GM12878 (cell line): ENCODE measurements at regions not wholly inside any gene's neighbourhood (a gene's known extent, or its start where the extent isn't known, plus 50 kb on each side); places are given as distances from the start of the nearest gene placed in this dataset.

Experiments
- ATAC-seq: fragments of 200-7000 bp; cut with Tn5 transposase; 3 replicates; pipeline ENCODE4 v1.9.1; 2020; ENCODE audit warnings: mild to moderate bottlenecking, moderate library complexity
- BruUV-seq: library from RNA; stranded (reverse); fragments of 400-500 nt; replicated peaks from 2 replicates; lab custom pipeline; 2021; lab: Mats Ljungman, UMichigan
- CTCF ChIA-PET: fragments of 300-600 bp; sonication (Branson Sonifier 250); formaldehyde crosslinking; extraction: SDS; loops from one replicate; lab custom pipeline; 2021; ENCODE audit warnings: inconsistent platforms; lab: Yijun Ruan, JAX
- POLR2A ChIA-PET: fragments of 350-600 bp; formaldehyde crosslinking; extraction: SDS; loops from one replicate; lab custom pipeline; 2021; ENCODE audit warnings: inconsistent platforms; lab: Charles Lee
- RAD21 ChIA-PET: fragments of 300-600 bp; sonication (Branson Sonifier 250); formaldehyde crosslinking; loops from one replicate; lab custom pipeline; 2023; ENCODE audit warnings: antibody characterized with exemption; ENCODE audit not compliant: unreplicated experiment; lab: Charles Lee
- SMC1A ChIA-PET: fragments of 300-600 bp; sonication (Branson Sonifier 250); formaldehyde crosslinking; loops from one replicate; lab custom pipeline; 2023; ENCODE audit not compliant: unreplicated experiment, uncharacterized antibody; lab: Charles Lee
- DNase-seq: peaks from one replicate; pipeline ENCODE4 v3.0.0-alpha.2; 2011; ENCODE audit warnings: low read depth, low spot score
- FAIRE-seq: peaks from 3 replicates; lab custom pipeline; 2011; peaks lifted over from hg19 to GRCh38; lab: Jason Lieb, UNC
- H2AFZ ChIP-seq: 2 replicates; pipeline ENCODE4 v1.6.0; 2011; ENCODE audit warnings: low read depth, low read length, control low read depth; ENCODE audit not compliant: control insufficient read depth
- H3K27ac ChIP-seq: 2 replicates; pipeline ENCODE4 v1.5.1; 2011; ENCODE audit warnings: control low read depth; ENCODE audit not compliant: control insufficient read depth, insufficient read depth
- H3K27me3 ChIP-seq, 2 experiments: replicated peaks in 1 of 2; 2 replicates each; pipeline versions ENCODE4 v1.6.0 to v1.6.1; 2011; ENCODE audit warnings: low read length in 1 of 2; ENCODE audit not compliant: control insufficient read depth in 2 of 2, insufficient read depth in 2 of 2
- H3K36me3 ChIP-seq, 2 experiments: 2 replicates each; pipeline ENCODE4 v1.5.1; 2011; ENCODE audit warnings: low read length in 1 of 2; ENCODE audit not compliant: control insufficient read depth in 2 of 2, insufficient read depth in 2 of 2
- H3K4me1 ChIP-seq: 2 replicates; pipeline ENCODE4 v1.6.1; 2011; ENCODE audit warnings: mild to moderate bottlenecking, low read length, moderate library complexity, mixed read lengths; ENCODE audit not compliant: control insufficient read depth, insufficient read depth
- H3K4me2 ChIP-seq: 2 replicates; pipeline ENCODE4 v1.6.0; 2011; ENCODE audit warnings: control low read depth; ENCODE audit not compliant: control insufficient read depth, insufficient read depth
- H3K4me3 ChIP-seq: fragments of 200-600 bp; sonication (generic); 2 replicates; pipeline ENCODE4 v1.5.1; 2016
- H3K79me2 ChIP-seq: 2 replicates; pipeline ENCODE4 v1.6.0; 2011; ENCODE audit warnings: low read length; ENCODE audit not compliant: control insufficient read depth, insufficient read depth
- H3K9ac ChIP-seq: 2 replicates; pipeline ENCODE4 v1.8.0; 2011; ENCODE audit warnings: low read length, control low read depth, mixed read lengths; ENCODE audit not compliant: control insufficient read depth, insufficient read depth
- H3K9me3 ChIP-seq: replicated peaks from 3 replicates; pipeline ENCODE4 v1.5.1; 2011; ENCODE audit warnings: mild to moderate bottlenecking, low read length; ENCODE audit not compliant: control insufficient read depth, insufficient read depth
- H4K20me1 ChIP-seq: 2 replicates; pipeline ENCODE4 v1.6.0; 2011; ENCODE audit not compliant: control insufficient read depth, insufficient read depth
- CEBPB ChIP-seq, 2 experiments: fragments of 150-350 bp in 1 of 2; IDR thresholded peaks; 2 replicates each; pipeline ENCODE4 v1.6.1; 2012 to 2014; ENCODE audit warnings: low read depth in 2 of 2, low read length in 2 of 2, borderline replicate concordance in 1 of 2, inconsistent platforms in 1 of 2
- HCFC1 ChIP-seq: fragments of 150-350 bp; IDR thresholded peaks from 2 replicates; pipeline ENCODE4 v1.6.1; 2014; ENCODE audit warnings: low read length
- MEF2B ChIP-seq: fragments of 450-650 bp; IDR thresholded peaks from 2 replicates; pipeline ENCODE4 v1.6.1; 2018; ENCODE audit warnings: mild to moderate bottlenecking, moderate library complexity; ENCODE audit not compliant: partially characterized antibody, poor library complexity, severe bottlenecking
- RAD21 ChIP-seq: IDR thresholded peaks from 2 replicates; pipeline ENCODE4 v1.6.1; 2011; ENCODE audit warnings: mild to moderate bottlenecking, low read depth, low read length, moderate library complexity; ENCODE audit not compliant: insufficient read depth
- RAD51 ChIP-seq: fragments of 450-650 bp; IDR thresholded peaks from 2 replicates; pipeline ENCODE4 v1.6.1; 2016; ENCODE audit warnings: moderate library complexity, mild to moderate bottlenecking, inconsistent platforms
- TCF3 ChIP-seq: IDR thresholded peaks from 2 replicates; pipeline ENCODE4 v1.6.1; 2012; ENCODE audit warnings: low read depth, mild to moderate bottlenecking, low read length, borderline replicate concordance; ENCODE audit not compliant: insufficient read depth
- YBX1 ChIP-seq: fragments of 450-650 bp; IDR thresholded peaks from 2 replicates; pipeline ENCODE4 v1.6.1; 2016; ENCODE audit warnings: antibody characterized with exemption
- YY1 ChIP-seq: IDR thresholded peaks from 2 replicates; pipeline ENCODE4 v1.6.1; 2011; ENCODE audit warnings: low read depth, mild to moderate bottlenecking, low read length
- ZNF24 ChIP-seq: fragments of 450-650 bp; IDR thresholded peaks from 2 replicates; pipeline ENCODE4 v1.6.1; 2017; ENCODE audit warnings: antibody characterized with exemption, mild to moderate bottlenecking
- ZNF622 ChIP-seq: fragments of 450-650 bp; IDR thresholded peaks from 2 replicates; pipeline ENCODE4 v1.6.1; 2017; ENCODE audit warnings: mild to moderate bottlenecking, inconsistent platforms
- ZZZ3 ChIP-seq: IDR thresholded peaks from 2 replicates; pipeline ENCODE4 v1.6.1; 2011; ENCODE audit warnings: low read depth; ENCODE audit not compliant: control insufficient read depth, insufficient read length
- WGBS: methylation state at CpG from one replicate; pipeline ENCODE4 v1.1.6; 2016; ENCODE audit warnings: low lambda C conversion rate; ENCODE audit not compliant: insufficient replicate concordance, insufficient coverage; ENCODE audit errors: missing lambda C conversion rate; 5-methylcytosine and 5-hydroxymethylcytosine counted together
- in situ Hi-C: fragments of 300-500 bp; cut with MboI; formaldehyde crosslinking; loops from 9 replicates; pipeline ENCODE4 v1.14.3; 2018; ENCODE audit warnings: mixed read lengths
- intact Hi-C: fragments of 100-400 bp; cut with micrococcal nuclease; formaldehyde crosslinking; loops from one replicate; pipeline ENCODE4 v1.14.2; 2022; ENCODE audit not compliant: unreplicated experiment
- TF ChIP-seq, protein P1 (sequence below): IDR thresholded peaks from 2 replicates; pipeline ENCODE4 v1.6.1; 2012; ENCODE audit warnings: mild to moderate bottlenecking, low read depth, low read length
- TF ChIP-seq, protein P2 (sequence below): fragments of 450-650 bp; formaldehyde crosslinking; IDR thresholded peaks from 2 replicates; pipeline ENCODE4 v1.4.0; 2022; ENCODE audit warnings: mild to moderate bottlenecking, moderate library complexity
- TF ChIP-seq, protein P3 (sequence below): fragments of 450-650 bp; IDR thresholded peaks from 2 replicates; pipeline ENCODE4 v1.6.1; 2016; ENCODE audit warnings: mild to moderate bottlenecking, moderate library complexity, borderline replicate concordance

DNA sequence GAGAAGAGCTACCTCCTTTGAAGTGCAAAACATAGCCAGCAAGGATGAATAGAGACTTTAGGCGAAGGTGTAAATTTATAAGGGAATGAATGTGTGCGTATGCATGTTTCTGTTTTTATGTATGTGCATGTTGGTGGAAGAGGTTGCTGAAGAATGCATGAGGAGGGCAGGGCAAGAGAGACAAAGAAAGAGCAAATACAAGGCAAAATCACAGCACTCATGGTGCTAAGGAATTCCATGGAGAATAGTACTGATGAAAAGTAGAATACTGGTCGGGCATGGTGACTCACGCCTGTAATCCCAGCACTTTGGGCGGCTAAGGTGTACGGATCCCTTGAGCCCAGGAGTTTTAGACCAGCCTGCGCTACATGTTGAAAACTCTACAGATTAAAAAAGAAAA, 762.1 kb upstream of the PTPRD start:
- FAIRE-seq (no peak), DNase-seq (no peak), ATAC-seq (no peak)
- Histone ChIP-seq H3K4me1 (no peaks in the 10 kb centered on the region), H4K20me1 (no peaks in the 10 kb centered on the region), H2AFZ (no peak overlapping the region), H3K27me3 (no peaks in the 10 kb centered on the region), H3K79me2 (no peaks in the 10 kb centered on the region), H3K9ac (no peak overlapping the region), H3K4me3 (no peak overlapping the region), H3K4me2 (no peak overlapping the region), H3K27ac (no peak overlapping the region), H3K36me3 (no peaks in the 10 kb centered on the region), H3K9me3 (no peaks in the 10 kb centered on the region)
- no TSS peak for BruUV-seq
- intact Hi-C loops, result no loop called here
- in situ Hi-C loops, result no loop called here
- ChIA-PET SMC1A (no interaction called here), RAD21 (no interaction called here), POLR2A (no interaction called here), CTCF (no interaction called here)
- 33% methylated on average over 7 of the region's 7 CpGs for WGBS
- TF ChIP-seq ZNF622 (no peak), ZZZ3 (no peak), TCF3 (no peak), MEF2B (no peak), YY1 (no peak), RAD21 (no peak), RAD51 (no peak), ZNF24 (no peak), HCFC1 (no peak), YBX1 (no peak), CEBPB (IDR thresholded peaks at IDR 0.05; ENCODE audit: borderline replicate concordance in 1 of 2, low read depth in 2 of 2, low read length in 2 of 2) (no peak)
- TF ChIP-seq, protein P1, sequence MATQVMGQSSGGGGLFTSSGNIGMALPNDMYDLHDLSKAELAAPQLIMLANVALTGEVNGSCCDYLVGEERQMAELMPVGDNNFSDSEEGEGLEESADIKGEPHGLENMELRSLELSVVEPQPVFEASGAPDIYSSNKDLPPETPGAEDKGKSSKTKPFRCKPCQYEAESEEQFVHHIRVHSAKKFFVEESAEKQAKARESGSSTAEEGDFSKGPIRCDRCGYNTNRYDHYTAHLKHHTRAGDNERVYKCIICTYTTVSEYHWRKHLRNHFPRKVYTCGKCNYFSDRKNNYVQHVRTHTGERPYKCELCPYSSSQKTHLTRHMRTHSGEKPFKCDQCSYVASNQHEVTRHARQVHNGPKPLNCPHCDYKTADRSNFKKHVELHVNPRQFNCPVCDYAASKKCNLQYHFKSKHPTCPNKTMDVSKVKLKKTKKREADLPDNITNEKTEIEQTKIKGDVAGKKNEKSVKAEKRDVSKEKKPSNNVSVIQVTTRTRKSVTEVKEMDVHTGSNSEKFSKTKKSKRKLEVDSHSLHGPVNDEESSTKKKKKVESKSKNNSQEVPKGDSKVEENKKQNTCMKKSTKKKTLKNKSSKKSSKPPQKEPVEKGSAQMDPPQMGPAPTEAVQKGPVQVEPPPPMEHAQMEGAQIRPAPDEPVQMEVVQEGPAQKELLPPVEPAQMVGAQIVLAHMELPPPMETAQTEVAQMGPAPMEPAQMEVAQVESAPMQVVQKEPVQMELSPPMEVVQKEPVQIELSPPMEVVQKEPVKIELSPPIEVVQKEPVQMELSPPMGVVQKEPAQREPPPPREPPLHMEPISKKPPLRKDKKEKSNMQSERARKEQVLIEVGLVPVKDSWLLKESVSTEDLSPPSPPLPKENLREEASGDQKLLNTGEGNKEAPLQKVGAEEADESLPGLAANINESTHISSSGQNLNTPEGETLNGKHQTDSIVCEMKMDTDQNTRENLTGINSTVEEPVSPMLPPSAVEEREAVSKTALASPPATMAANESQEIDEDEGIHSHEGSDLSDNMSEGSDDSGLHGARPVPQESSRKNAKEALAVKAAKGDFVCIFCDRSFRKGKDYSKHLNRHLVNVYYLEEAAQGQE, result no peak
- TF ChIP-seq, protein P2, sequence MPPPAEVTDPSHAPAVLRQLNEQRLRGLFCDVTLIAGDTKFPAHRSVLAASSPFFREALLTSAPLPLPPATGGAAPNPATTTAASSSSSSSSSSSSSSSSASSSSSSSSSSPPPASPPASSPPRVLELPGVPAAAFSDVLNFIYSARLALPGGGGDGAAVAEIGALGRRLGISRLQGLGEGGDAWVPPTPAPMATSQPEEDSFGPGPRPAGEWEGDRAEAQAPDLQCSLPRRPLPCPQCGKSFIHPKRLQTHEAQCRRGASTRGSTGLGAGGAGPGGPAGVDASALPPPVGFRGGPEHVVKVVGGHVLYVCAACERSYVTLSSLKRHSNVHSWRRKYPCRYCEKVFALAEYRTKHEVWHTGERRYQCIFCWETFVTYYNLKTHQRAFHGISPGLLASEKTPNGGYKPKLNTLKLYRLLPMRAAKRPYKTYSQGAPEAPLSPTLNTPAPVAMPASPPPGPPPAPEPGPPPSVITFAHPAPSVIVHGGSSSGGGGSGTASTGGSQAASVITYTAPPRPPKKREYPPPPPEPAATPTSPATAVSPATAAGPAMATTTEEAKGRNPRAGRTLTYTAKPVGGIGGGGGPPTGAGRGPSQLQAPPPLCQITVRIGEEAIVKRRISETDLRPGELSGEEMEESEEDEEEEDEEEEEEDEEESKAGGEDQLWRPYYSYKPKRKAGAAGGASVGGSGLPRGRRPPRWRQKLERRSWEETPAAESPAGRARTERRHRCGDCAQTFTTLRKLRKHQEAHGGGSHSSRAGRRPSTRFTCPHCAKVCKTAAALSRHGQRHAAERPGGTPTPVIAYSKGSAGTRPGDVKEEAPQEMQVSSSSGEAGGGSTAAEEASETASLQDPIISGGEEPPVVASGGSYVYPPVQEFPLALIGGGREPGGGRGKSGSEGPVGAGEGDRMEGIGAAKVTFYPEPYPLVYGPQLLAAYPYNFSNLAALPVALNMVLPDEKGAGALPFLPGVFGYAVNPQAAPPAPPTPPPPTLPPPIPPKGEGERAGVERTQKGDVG (CRISPR knock-in tag), result no peak
- TF ChIP-seq, protein P3, sequence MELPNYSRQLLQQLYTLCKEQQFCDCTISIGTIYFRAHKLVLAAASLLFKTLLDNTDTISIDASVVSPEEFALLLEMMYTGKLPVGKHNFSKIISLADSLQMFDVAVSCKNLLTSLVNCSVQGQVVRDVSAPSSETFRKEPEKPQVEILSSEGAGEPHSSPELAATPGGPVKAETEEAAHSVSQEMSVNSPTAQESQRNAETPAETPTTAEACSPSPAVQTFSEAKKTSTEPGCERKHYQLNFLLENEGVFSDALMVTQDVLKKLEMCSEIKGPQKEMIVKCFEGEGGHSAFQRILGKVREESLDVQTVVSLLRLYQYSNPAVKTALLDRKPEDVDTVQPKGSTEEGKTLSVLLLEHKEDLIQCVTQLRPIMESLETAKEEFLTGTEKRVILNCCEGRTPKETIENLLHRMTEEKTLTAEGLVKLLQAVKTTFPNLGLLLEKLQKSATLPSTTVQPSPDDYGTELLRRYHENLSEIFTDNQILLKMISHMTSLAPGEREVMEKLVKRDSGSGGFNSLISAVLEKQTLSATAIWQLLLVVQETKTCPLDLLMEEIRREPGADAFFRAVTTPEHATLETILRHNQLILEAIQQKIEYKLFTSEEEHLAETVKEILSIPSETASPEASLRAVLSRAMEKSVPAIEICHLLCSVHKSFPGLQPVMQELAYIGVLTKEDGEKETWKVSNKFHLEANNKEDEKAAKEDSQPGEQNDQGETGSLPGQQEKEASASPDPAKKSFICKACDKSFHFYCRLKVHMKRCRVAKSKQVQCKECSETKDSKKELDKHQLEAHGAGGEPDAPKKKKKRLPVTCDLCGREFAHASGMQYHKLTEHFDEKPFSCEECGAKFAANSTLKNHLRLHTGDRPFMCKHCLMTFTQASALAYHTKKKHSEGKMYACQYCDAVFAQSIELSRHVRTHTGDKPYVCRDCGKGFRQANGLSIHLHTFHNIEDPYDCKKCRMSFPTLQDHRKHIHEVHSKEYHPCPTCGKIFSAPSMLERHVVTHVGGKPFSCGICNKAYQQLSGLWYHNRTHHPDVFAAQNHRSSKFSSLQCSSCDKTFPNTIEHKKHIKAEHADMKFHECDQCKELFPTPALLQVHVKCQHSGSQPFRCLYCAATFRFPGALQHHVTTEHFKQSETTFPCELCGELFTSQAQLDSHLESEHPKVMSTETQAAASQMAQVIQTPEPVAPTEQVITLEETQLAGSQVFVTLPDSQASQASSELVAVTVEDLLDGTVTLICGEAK, result no peak
